Endodermal cell (in vitro differentiated cells): ENCODE measurements at regions not wholly inside any gene's neighbourhood (a gene's known extent, or its start where the extent isn't known, plus 50 kb on each side); places are given as distances from the start of the nearest gene placed in this dataset.
"Not testable (repeated sequence)": the region's sequence is repeated elsewhere in the genome, so short reads cannot be mapped to it uniquely, and the experiment has no call there.

Source experiments
- DNase-seq: peaks from one replicate; pipeline ENCODE4 v3.0.0-alpha.2; 2017
- H3K27ac ChIP-seq: 2 replicates; pipeline ENCODE4 v1.5.1; 2013; ENCODE audit warnings: mild to moderate bottlenecking, low read depth, low read length, moderate library complexity
- H3K27me3 ChIP-seq: 2 replicates; pipeline ENCODE4 v1.6.1; 2013; ENCODE audit warnings: mild to moderate bottlenecking, low read length, moderate library complexity; ENCODE audit not compliant: insufficient read depth, control insufficient read depth, poor library complexity, severe bottlenecking
- H3K36me3 ChIP-seq: 2 replicates; pipeline ENCODE4 v1.7.0; 2013; ENCODE audit warnings: mild to moderate bottlenecking, low read length, moderate library complexity; ENCODE audit not compliant: control insufficient read depth, insufficient read depth
- H3K4me1 ChIP-seq: one replicate; pipeline ENCODE4 v1.7.0; 2013; ENCODE audit warnings: low read length; ENCODE audit not compliant: control insufficient read depth, insufficient read depth
- H3K4me3 ChIP-seq: 2 replicates; pipeline ENCODE4 v1.5.1; 2013; ENCODE audit warnings: mild to moderate bottlenecking, low read length, moderate library complexity
- H3K9ac ChIP-seq: 2 replicates; pipeline ENCODE4 v1.6.1; 2013; ENCODE audit warnings: mild to moderate bottlenecking, low read length, moderate library complexity; ENCODE audit not compliant: poor library complexity, severe bottlenecking; ENCODE audit errors: extremely low read depth
- H3K9me3 ChIP-seq: 2 replicates; pipeline ENCODE4 v1.6.1; 2013; ENCODE audit warnings: mild to moderate bottlenecking, low read length, moderate library complexity; ENCODE audit not compliant: control insufficient read depth
- H3K27ac Mint-ChIP-seq: 2 replicates; pipeline ENCODE4 v1.8.0; 2020; ENCODE audit warnings: mixed read lengths
- H3K27me3 Mint-ChIP-seq: 2 replicates; pipeline ENCODE4 v1.8.0; 2021; ENCODE audit warnings: mild to moderate bottlenecking, mixed read lengths; ENCODE audit not compliant: insufficient read depth
- H3K36me3 Mint-ChIP-seq: 2 replicates; pipeline ENCODE4 v1.8.0; 2020; ENCODE audit warnings: low read depth, mixed read lengths
- H3K4me1 Mint-ChIP-seq: 2 replicates; pipeline ENCODE4 v1.8.0; 2020; ENCODE audit warnings: mixed read lengths
- H3K4me3 Mint-ChIP-seq: 2 replicates; pipeline ENCODE4 v1.8.0; 2020; ENCODE audit warnings: mild to moderate bottlenecking, moderate library complexity, mixed read lengths
- H3K9me3 Mint-ChIP-seq: 2 replicates; pipeline ENCODE4 v1.8.0; 2020; ENCODE audit warnings: mild to moderate bottlenecking, mixed read lengths
- WGBS, 2 experiments: methylation state at CpG; one replicate each; pipeline versions ENCODE4 v1.1.5 to v1.1.7; 2013; ENCODE audit warnings: missing lambda C conversion rate in 2 of 2, mixed read lengths in 1 of 2; ENCODE audit not compliant: insufficient coverage in 1 of 2, insufficient read length in 1 of 2; 5-methylcytosine and 5-hydroxymethylcytosine counted together

DNA sequence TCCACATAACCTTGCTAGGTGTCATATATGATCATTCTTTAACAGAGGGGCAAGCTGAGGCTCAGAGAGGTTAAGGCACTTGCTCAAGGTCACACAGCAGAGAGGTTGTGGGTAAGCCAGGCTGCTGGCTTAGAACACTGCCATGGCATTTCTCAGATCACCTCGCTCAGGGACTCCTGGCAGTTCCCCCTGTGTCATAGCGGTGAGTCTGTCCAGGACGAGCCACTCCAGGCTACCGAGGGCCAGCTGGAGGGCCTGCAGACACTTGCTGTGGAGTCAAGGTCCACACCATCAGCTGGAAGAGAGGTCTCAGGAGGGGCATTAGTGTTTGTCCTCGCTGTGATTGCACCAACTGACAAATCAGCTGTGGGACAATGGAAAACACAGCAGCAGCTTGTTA, 794.7 kb downstream of the SPATA31A7 start:
- not testable (repeated sequence) for H3K4me1 ChIP-seq, H3K36me3 ChIP-seq, H3K27me3 Mint-ChIP-seq, H3K9ac ChIP-seq, H3K4me1 Mint-ChIP-seq, H3K36me3 Mint-ChIP-seq, H3K27me3 ChIP-seq, H3K4me3 Mint-ChIP-seq, H3K4me3 ChIP-seq, H3K27ac Mint-ChIP-seq, H3K9me3 ChIP-seq, H3K9me3 Mint-ChIP-seq, H3K27ac ChIP-seq
- DNase-seq = peak; percentile 7
- WGBS, 2 experiments = 92% methylated on average over 5 of the region's 5 CpGs; no CpG with 5 or more reads in 1 of the 2 experiments

DNA sequence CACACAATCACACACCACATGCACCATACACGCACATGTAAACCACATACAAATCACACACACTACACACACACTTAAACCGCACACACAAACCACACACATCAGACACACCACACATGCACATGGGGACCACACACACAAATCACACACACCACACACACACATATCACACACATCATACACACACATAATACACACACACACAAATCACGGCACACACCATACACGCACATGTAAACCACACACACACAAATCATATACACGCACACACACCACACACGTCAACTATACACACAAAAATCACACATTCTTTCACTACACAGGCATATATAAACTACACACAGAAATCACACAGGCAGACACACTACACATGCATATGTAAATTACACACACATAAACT, 802.3 kb downstream of the SPATA31A7 start:
- H3K36me3 Mint-ChIP-seq, H3K9me3 ChIP-seq, H3K4me3 Mint-ChIP-seq, DNase-seq, H3K4me3 ChIP-seq, H3K36me3 ChIP-seq, H3K27me3 ChIP-seq, H3K27me3 Mint-ChIP-seq, H3K27ac Mint-ChIP-seq, H3K4me1 ChIP-seq, H3K4me1 Mint-ChIP-seq, H3K9ac ChIP-seq, H3K27ac ChIP-seq: not testable (repeated sequence)
- H3K9me3 Mint-ChIP-seq = peaks cover 10% of the 10 kb centered on the region
- WGBS, 2 experiments = 84 to 98% methylated on average over 4 to 6 of the region's 6 CpGs

DNA sequence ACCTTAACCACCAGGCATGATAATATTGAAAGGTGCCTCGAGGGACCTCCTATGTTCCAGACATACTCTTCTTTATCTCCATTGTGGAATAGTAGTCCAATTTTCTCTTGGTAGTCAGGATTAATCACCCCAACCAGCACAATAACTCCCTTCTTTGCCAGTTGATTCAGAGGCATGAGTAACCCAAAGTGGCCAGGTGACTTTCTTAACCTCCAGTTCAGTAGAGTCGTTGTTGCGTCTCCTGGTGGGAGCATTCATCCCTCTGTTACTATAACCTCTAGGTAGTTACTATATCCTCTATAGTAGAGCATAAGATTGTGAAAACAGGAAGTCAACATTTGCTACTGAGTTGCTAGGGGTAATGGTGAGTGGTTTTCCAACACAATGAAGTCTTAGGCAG, 842.6 kb downstream of the SPATA31A7 start:
- H3K4me1 ChIP-seq, H3K27ac Mint-ChIP-seq, H3K36me3 ChIP-seq, H3K9me3 ChIP-seq, H3K4me3 ChIP-seq, H3K27ac ChIP-seq, H3K27me3 Mint-ChIP-seq, DNase-seq, H3K4me1 Mint-ChIP-seq, H3K27me3 ChIP-seq, H3K9me3 Mint-ChIP-seq, H3K36me3 Mint-ChIP-seq, H3K9ac ChIP-seq, H3K4me3 Mint-ChIP-seq: not testable (repeated sequence)
- WGBS, 2 experiments = no CpG with 5 or more reads among the region's 3 CpGs

DNA sequence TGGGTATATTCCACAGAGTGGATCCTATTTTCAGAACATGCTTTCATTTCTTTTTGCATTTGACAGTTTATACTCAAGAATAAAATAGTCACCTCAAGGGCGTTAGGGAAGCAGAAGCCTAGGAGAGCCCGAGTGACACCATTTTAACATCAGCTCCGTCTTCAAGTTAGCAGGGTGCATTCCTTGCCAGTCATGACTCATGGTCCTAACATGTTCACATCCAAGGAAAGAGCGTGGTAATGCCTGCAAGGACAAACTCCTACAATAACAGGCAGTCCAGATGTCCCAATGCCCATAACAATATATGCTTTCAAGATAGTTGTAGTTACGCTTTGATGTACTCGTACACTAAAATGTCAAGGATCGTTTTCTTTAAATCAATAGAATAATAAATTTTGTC, 848.4 kb downstream of the SPATA31A7 start:
- WGBS, 2 experiments = no CpG with 5 or more reads among the region's 7 CpGs
- H3K4me1 ChIP-seq, H3K9me3 Mint-ChIP-seq, DNase-seq, H3K27me3 ChIP-seq, H3K4me3 Mint-ChIP-seq, H3K36me3 ChIP-seq, H3K27ac ChIP-seq, H3K36me3 Mint-ChIP-seq, H3K9me3 ChIP-seq, H3K4me1 Mint-ChIP-seq, H3K4me3 ChIP-seq, H3K9ac ChIP-seq, H3K27ac Mint-ChIP-seq, H3K27me3 Mint-ChIP-seq: not testable (repeated sequence)

DNA sequence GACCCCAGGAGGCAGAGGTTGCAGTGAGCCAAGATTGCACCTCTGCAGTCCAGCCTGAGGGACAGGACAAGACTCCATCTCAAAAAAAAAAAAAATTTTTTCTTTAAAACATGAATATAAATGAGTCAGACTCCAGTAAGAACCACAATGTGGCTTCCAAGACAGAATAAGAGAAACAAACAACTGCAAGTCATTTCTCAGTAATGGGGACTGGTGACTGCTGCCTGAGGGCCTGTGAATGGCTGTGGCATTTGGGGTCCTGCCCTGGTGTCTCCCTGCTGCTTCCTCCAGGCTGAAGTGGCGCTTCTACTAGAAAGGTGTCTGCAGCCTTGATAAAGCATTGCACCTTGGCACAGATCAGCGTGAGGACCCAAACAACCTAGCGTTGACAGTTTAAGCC, 868.3 kb downstream of the SPATA31A7 start:
- not testable (repeated sequence) for H3K9me3 ChIP-seq, H3K36me3 Mint-ChIP-seq, H3K4me1 ChIP-seq, H3K9me3 Mint-ChIP-seq, H3K4me1 Mint-ChIP-seq, H3K4me3 Mint-ChIP-seq, DNase-seq, H3K27me3 ChIP-seq, H3K4me3 ChIP-seq, H3K27ac ChIP-seq, H3K27me3 Mint-ChIP-seq, H3K27ac Mint-ChIP-seq, H3K36me3 ChIP-seq, H3K9ac ChIP-seq
- WGBS, 2 experiments = no CpG with 5 or more reads among the region's 3 CpGs

DNA sequence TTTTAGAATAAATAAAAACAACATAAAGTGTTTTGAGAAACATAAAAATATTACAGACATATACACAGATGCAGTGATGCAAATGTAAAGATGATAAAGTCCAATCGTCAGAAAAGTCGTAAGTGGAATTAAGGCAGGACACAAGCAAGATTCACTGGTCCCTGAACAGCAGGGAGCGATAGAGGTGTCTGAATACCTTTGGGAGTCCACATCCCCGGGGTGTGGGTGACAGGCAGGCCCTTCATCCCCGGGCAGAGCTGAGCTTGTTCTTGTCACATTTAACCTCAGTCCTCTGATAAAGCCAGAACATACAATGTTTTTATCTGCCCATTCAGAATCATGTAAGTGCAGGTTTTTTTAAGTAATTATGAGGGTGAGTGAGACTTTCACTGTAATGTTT, 881.2 kb downstream of the SPATA31A7 start:
- H3K9me3 Mint-ChIP-seq, H3K4me3 ChIP-seq, H3K27me3 ChIP-seq, H3K27ac Mint-ChIP-seq, H3K4me3 Mint-ChIP-seq, H3K4me1 ChIP-seq, H3K27ac ChIP-seq, H3K36me3 ChIP-seq, H3K4me1 Mint-ChIP-seq, DNase-seq, H3K9ac ChIP-seq, H3K27me3 Mint-ChIP-seq, H3K36me3 Mint-ChIP-seq, H3K9me3 ChIP-seq: not testable (repeated sequence)
- WGBS, 2 experiments = no CpG with 5 or more reads among the region's 5 CpGs

DNA sequence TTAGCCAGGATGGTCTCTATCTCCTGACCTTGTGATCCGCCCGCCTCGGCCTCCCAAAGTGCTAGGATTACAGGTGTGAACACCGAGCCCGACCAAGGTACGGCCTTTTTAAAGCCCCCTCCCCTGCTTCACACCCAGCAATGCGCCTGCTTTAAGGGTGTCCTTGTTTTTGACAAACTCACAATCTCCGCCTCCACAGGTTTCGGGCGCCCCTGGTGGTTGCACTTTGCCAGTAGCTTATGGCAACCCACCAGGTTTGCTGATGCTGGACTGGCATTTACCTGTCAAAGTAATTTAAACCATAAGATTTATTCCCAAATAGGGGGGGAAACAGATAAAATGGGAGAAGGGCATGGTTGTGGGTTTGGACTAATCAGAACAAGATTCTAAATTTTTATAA, 883.6 kb downstream of the SPATA31A7 start:
- DNase-seq, H3K4me3 Mint-ChIP-seq, H3K9ac ChIP-seq, H3K4me3 ChIP-seq, H3K4me1 Mint-ChIP-seq, H3K4me1 ChIP-seq, H3K27ac Mint-ChIP-seq, H3K36me3 Mint-ChIP-seq, H3K36me3 ChIP-seq, H3K27me3 Mint-ChIP-seq, H3K9me3 ChIP-seq, H3K27ac ChIP-seq, H3K27me3 ChIP-seq, H3K9me3 Mint-ChIP-seq: not testable (repeated sequence)
- no CpG with 5 or more reads among the region's 10 CpGs for WGBS, 2 experiments
